ENCODE measurements at regions not wholly inside any gene's neighbourhood (a gene's known extent, or its start where the extent isn't known, plus 50 kb on each side); places are given as distances from the start of the nearest gene placed in this dataset.

GRCh38 chr18:38963943-38964660, 1398.5 kb upstream of the CELF4 start:
- DNase-seq: no peak

- no peak for DNase-seq
Measured at GRCh38 chr18:38961880-38962279, 1396.3 kb upstream of the CELF4 start.

GRCh38 chr18:38957736-38958135, 1392.1 kb upstream of the CELF4 start:
- no peak for DNase-seq

GRCh38 chr18:38956068-38956467, 1390.5 kb upstream of the CELF4 start:
- DNase-seq: no peak

- DNase-seq: no peak
Measured at GRCh38 chr18:38951633-38952032, 1386.0 kb upstream of the CELF4 start.

- DNase-seq: no peak
Measured at GRCh38 chr18:38948436-38948835, 1382.8 kb upstream of the CELF4 start.

- DNase-seq: no peak
Measured at GRCh38 chr18:38944446-38945024, 1378.9 kb upstream of the CELF4 start.

GRCh38 chr18:38941711-38942561, 1376.3 kb upstream of the CELF4 start:
- no peak for DNase-seq

- peak; percentile 4 for DNase-seq
Measured at GRCh38 chr18:38940863-38941531, 1375.4 kb upstream of the CELF4 start.

GRCh38 chr18:38940475-38940862, 1374.9 kb upstream of the CELF4 start:
- no peak for DNase-seq

GRCh38 chr18:38933910-38934510, 1368.4 kb upstream of the CELF4 start:
- DNase-seq: no peak

- no peak for DNase-seq
Measured at GRCh38 chr18:38933322-38933721, 1367.7 kb upstream of the CELF4 start.

GRCh38 chr18:38932752-38933151, 1367.2 kb upstream of the CELF4 start:
- DNase-seq: no peak

- DNase-seq: no peak
Measured at GRCh38 chr18:38931754-38932050, 1366.1 kb upstream of the CELF4 start.

- DNase-seq: no peak
Measured at GRCh38 chr18:38930881-38931753, 1365.5 kb upstream of the CELF4 start.

- no peak for DNase-seq
Measured at GRCh38 chr18:38923540-38923939, 1357.9 kb upstream of the CELF4 start.

- DNase-seq: no peak
Measured at GRCh38 chr18:38923126-38923525, 1357.5 kb upstream of the CELF4 start.

GRCh38 chr18:38909972-38910371, 1344.4 kb upstream of the CELF4 start:
- DNase-seq: no peak

GRCh38 chr18:38902796-38903195, 1337.2 kb upstream of the CELF4 start:
- no peak for DNase-seq

GRCh38 chr18:38900445-38900844, 1334.8 kb upstream of the CELF4 start:
- no peak for DNase-seq

- DNase-seq: no peak
Measured at GRCh38 chr18:38900031-38900430, 1334.4 kb upstream of the CELF4 start.

- no peak for DNase-seq
Measured at GRCh38 chr18:38899252-38899651, 1333.7 kb upstream of the CELF4 start.
